VCaP (cell line): ENCODE measurements at regions not wholly inside any gene's neighbourhood (a gene's known extent, or its start where the extent isn't known, plus 50 kb on each side); places are given as distances from the start of the nearest gene placed in this dataset.

Experiments
- H3K27ac ChIP-seq: fragments of 450-650 bp; 2 replicates; pipeline ENCODE4 v1.5.1; 2017
- CTCF ChIP-seq: fragments of 450-650 bp; conservative IDR thresholded peaks from 2 replicates; pipeline ENCODE4 v1.5.1; 2017; ENCODE audit warnings: mild to moderate bottlenecking, moderate library complexity

DNA sequence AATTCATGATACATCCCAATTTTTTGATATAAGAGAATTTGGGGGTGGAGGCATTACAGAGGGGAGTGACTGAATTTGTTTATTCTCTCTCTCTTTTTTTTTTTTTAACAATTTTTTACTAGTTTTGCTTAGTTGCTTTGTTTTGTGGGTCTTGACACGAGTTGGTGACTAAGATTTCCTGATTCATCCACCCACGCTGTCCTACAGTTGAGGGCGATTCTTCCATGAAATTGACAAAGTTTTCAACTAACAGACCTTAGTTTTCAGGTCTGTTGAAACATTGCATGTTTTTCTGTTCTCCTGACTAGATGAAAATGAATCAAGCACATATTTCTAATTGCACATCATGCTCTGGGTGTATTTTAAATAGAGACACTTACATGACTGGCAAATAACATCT is 613.8 kb downstream of the TFAP2B start:
- no peak overlapping the region for H3K27ac ChIP-seq
- TF ChIP-seq CTCF = no peak

- H3K27ac ChIP-seq = no peak overlapping the region
- no peak for TF ChIP-seq CTCF
These were observed 631.7 kb downstream of the TFAP2B start for GRCh38 chr6:51450248-51450957.

- TF ChIP-seq CTCF = no peak
- no peak overlapping the region for H3K27ac ChIP-seq
These were observed 632.3 kb downstream of the TFAP2B start for GRCh38 chr6:51450958-51451357.

GRCh38 chr6:51456282-51456681 is 631.1 kb downstream of the PKHD1 start:
- no peak overlapping the region for H3K27ac ChIP-seq
- TF ChIP-seq CTCF = no peak

DNA sequence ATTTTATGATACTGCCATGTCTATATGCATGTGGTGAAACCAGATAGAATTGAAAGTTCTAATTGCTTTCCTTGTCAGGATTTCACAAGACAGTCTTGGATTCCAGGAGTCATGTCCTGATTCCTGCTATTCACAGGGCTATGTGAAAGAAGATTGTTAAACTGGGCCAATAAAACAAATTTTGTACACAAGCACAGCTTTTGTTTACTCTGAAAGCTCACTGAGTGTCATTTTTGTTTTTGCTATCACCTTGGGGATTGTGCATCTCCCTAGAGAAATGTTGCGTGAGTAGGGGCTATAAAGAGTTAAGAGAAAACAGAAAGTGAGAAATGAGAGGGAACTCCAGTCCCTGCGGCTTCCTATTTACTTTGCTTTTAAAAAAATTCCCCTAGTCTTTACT is 627.5 kb downstream of the PKHD1 start:
- no peak for TF ChIP-seq CTCF
- H3K27ac ChIP-seq = peak overlapping the region; percentile 26; the same call in 1 of the 2 replicates

GRCh38 chr6:51462896-51463295 is 624.5 kb downstream of the PKHD1 start:
- no peak overlapping the region for H3K27ac ChIP-seq
- TF ChIP-seq CTCF = no peak

- TF ChIP-seq CTCF = no peak
- H3K27ac ChIP-seq = no peak overlapping the region
These were observed 624.1 kb downstream of the PKHD1 start for GRCh38 chr6:51463321-51463720.
